ENCODE measurements at regions not wholly inside any gene's neighbourhood (a gene's known extent, or its start where the extent isn't known, plus 50 kb on each side); places are given as distances from the start of the nearest gene placed in this dataset.

GRCh38 chr9:73219985-73220626 is 68.4 kb downstream of the ANXA1 start:
- Histone ChIP-seq H3K27me3 (ENCODE audit: control insufficient read depth, insufficient read depth, low read length) (no peaks in the 10 kb centered on the region), H3K4me1 (ENCODE audit: control insufficient read depth, insufficient read depth, low read length) (peaks cover 2% of the 10 kb centered on the region; the same call in 1 of the 2 replicates), H3K27ac (ENCODE audit: low read length) (no peak overlapping the region), H3K36me3 (ENCODE audit: control insufficient read depth, insufficient read depth, low read length) (no peaks in the 10 kb centered on the region), H3K9me3 (ENCODE audit: control insufficient read depth, insufficient read depth, low read length) (no peaks in the 10 kb centered on the region), H3K4me3 (ENCODE audit: low read length) (no peak overlapping the region)
- DNase-seq (ENCODE audit: low read depth, low spot score): no peak
- WGBS (ENCODE audit: insufficient coverage, insufficient read length): no CpG with 5 or more reads among the region's 1 CpG

GRCh38 chr9:73223594-73223993 is 71.9 kb downstream of the ANXA1 start:
- no peaks in the 10 kb centered on the region for H3K4me1 ChIP-seq (ENCODE audit: control insufficient read depth, insufficient read depth, low read length)
- no peaks in the 10 kb centered on the region for H3K36me3 ChIP-seq (ENCODE audit: control insufficient read depth, insufficient read depth, low read length)
- DNase-seq (ENCODE audit: low read depth, low spot score): no peak
- no peaks in the 10 kb centered on the region for H3K27me3 ChIP-seq (ENCODE audit: control insufficient read depth, insufficient read depth, low read length)
- no peak overlapping the region for H3K27ac ChIP-seq (ENCODE audit: low read length)
- no peak overlapping the region for H3K4me3 ChIP-seq (ENCODE audit: low read length)
- no CpG with 5 or more reads among the region's 2 CpGs for WGBS (ENCODE audit: insufficient coverage, insufficient read length)
- no peaks in the 10 kb centered on the region for H3K9me3 ChIP-seq (ENCODE audit: control insufficient read depth, insufficient read depth, low read length)

DNA sequence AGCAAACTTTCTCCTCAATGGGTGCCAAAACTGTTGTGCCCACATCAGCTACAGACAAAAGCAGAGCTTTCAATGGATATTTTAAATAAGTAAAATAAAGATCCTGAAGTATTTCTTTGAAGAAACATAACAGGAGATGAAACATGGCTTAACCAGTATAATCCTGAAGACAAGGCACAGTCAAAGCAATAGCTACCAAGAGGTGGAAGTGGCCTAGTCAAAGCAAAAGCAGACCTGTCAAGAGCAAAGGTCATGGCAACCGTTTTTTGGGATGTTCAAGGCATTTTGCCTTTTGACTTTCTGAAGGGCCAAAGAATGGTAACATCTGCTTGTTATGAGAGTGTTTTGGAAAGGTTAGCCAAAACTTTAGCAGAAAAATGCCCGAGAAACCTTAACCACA is 77.9 kb downstream of the ANXA1 start:
- Histone ChIP-seq H3K36me3 (ENCODE audit: control insufficient read depth, insufficient read depth, low read length) (no peaks in the 10 kb centered on the region), H3K4me1 (ENCODE audit: control insufficient read depth, insufficient read depth, low read length) (no peaks in the 10 kb centered on the region), H3K27me3 (ENCODE audit: control insufficient read depth, insufficient read depth, low read length) (no peaks in the 10 kb centered on the region), H3K4me3 (ENCODE audit: low read length) (no peak overlapping the region), H3K27ac (ENCODE audit: low read length) (no peak overlapping the region), H3K9me3 (ENCODE audit: control insufficient read depth, insufficient read depth, low read length) (no peaks in the 10 kb centered on the region)
- DNase-seq (ENCODE audit: low read depth, low spot score): no peak
- no CpG with 5 or more reads among the region's 2 CpGs for WGBS (ENCODE audit: insufficient coverage, insufficient read length)

DNA sequence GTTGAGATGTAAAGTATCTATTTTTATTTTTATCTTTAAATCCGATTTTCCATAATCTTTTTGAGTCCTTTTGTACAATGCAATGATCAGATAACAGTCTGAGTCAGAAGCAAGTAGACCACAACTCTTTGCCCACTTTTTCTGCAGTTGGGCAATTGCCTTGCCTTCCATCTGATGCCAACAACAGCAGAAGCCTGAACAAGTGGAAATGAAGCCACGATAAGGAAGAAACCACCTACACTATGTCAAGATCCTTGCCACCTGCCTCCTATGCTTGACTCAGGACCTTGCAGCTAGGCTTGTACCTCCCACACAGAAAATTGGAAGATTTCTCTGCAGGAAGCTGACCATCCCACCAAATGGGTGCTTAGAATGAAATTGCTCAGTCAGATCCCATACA is 78.6 kb downstream of the ANXA1 start:
- H3K27me3 ChIP-seq (ENCODE audit: control insufficient read depth, insufficient read depth, low read length): no peaks in the 10 kb centered on the region
- H3K4me1 ChIP-seq (ENCODE audit: control insufficient read depth, insufficient read depth, low read length): no peaks in the 10 kb centered on the region
- no peaks in the 10 kb centered on the region for H3K9me3 ChIP-seq (ENCODE audit: control insufficient read depth, insufficient read depth, low read length)
- H3K36me3 ChIP-seq (ENCODE audit: control insufficient read depth, insufficient read depth, low read length): no peaks in the 10 kb centered on the region
- H3K27ac ChIP-seq (ENCODE audit: low read length): no peak overlapping the region
- WGBS (ENCODE audit: insufficient coverage, insufficient read length): no CpG with 5 or more reads among the region's 2 CpGs
- no peak for DNase-seq (ENCODE audit: low read depth, low spot score)
- H3K4me3 ChIP-seq (ENCODE audit: low read length): no peak overlapping the region

- no peaks in the 10 kb centered on the region for H3K4me1 ChIP-seq (ENCODE audit: control insufficient read depth, insufficient read depth, low read length)
- no peak overlapping the region for H3K4me3 ChIP-seq (ENCODE audit: low read length)
- no peaks in the 10 kb centered on the region for H3K36me3 ChIP-seq (ENCODE audit: control insufficient read depth, insufficient read depth, low read length)
- no peaks in the 10 kb centered on the region for H3K27me3 ChIP-seq (ENCODE audit: control insufficient read depth, insufficient read depth, low read length)
- no peak for DNase-seq (ENCODE audit: low read depth, low spot score)
- H3K9me3 ChIP-seq (ENCODE audit: control insufficient read depth, insufficient read depth, low read length): no peaks in the 10 kb centered on the region
- H3K27ac ChIP-seq (ENCODE audit: low read length): no peak overlapping the region
Observed at GRCh38 chr9:73231203-73231602, 79.5 kb downstream of the ANXA1 start.

DNA sequence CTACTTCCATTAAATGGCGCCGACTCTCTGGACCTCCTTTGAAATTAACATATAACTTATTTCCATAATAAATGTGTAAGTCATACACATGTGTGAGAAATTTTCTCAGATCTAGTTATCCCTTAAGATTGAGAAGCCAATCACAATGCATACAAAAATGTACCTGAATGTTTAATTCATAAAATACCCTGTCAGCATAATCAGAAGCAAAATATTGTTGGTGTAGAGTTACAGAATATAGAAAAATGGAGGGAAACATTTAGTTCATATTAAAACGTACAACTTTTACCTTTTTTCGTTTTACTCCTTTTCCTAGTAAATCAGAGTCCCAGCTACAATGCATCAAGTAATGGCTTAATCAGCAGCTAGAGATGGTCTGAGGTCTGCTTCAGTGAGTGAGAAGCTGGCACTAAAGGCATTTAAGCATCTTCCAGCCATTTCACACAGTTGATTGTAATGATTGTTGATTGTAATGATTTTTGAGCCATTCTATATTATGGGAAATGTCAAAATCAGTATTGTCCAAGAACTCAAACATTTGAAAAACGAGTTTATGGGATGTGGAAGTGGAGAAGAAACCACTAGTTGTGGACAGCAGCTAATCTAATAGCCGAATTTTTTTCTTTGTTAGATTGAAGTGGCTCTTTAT is 81.8 kb downstream of the ANXA1 start:
- no peaks in the 10 kb centered on the region for H3K4me1 ChIP-seq (ENCODE audit: control insufficient read depth, insufficient read depth, low read length)
- H3K4me3 ChIP-seq (ENCODE audit: low read length): no peak overlapping the region
- no peaks in the 10 kb centered on the region for H3K36me3 ChIP-seq (ENCODE audit: control insufficient read depth, insufficient read depth, low read length)
- H3K9me3 ChIP-seq (ENCODE audit: control insufficient read depth, insufficient read depth, low read length): no peaks in the 10 kb centered on the region
- no peak overlapping the region for H3K27ac ChIP-seq (ENCODE audit: low read length)
- whole genome bisulfite sequencing (ENCODE audit: insufficient coverage, insufficient read length): no CpG with 5 or more reads among the region's 6 CpGs
- DNase-seq (ENCODE audit: low read depth, low spot score): no peak
- H3K27me3 ChIP-seq (ENCODE audit: control insufficient read depth, insufficient read depth, low read length): no peaks in the 10 kb centered on the region

- no CpG with 5 or more reads among the region's 1 CpG for WGBS (ENCODE audit: insufficient coverage, insufficient read length)
- H3K4me3 ChIP-seq (ENCODE audit: low read length): no peak overlapping the region
- H3K27me3 ChIP-seq (ENCODE audit: control insufficient read depth, insufficient read depth, low read length): no peaks in the 10 kb centered on the region
- no peaks in the 10 kb centered on the region for H3K9me3 ChIP-seq (ENCODE audit: control insufficient read depth, insufficient read depth, low read length)
- DNase-seq (ENCODE audit: low read depth, low spot score): no peak
- no peaks in the 10 kb centered on the region for H3K4me1 ChIP-seq (ENCODE audit: control insufficient read depth, insufficient read depth, low read length)
- H3K36me3 ChIP-seq (ENCODE audit: control insufficient read depth, insufficient read depth, low read length): no peaks in the 10 kb centered on the region
- no peak overlapping the region for H3K27ac ChIP-seq (ENCODE audit: low read length)
Observed at GRCh38 chr9:73234008-73234360, 82.3 kb downstream of the ANXA1 start.

DNA sequence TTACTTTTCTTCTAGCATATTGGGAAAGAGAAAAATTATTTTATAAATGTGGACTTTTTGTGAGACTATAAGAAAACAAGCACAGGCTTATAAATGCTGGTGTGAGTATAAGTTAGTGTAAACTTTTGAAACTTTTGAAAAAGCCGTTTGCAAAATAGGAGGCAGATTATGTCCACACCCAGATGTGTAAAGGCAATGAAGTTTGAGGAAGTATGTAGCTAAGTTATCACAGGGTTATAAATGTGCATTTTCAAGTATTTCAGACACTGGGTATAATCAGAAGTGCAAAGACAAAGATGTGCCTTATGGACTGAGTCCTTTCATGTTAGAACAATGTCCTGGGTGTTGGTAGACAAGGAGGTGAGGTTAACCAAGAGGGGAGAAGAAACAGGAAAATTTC is 85.5 kb downstream of the ANXA1 start:
- Histone ChIP-seq H3K36me3 (ENCODE audit: control insufficient read depth, insufficient read depth, low read length) (no peaks in the 10 kb centered on the region), H3K4me3 (ENCODE audit: low read length) (no peak overlapping the region), H3K27me3 (ENCODE audit: control insufficient read depth, insufficient read depth, low read length) (no peaks in the 10 kb centered on the region), H3K4me1 (ENCODE audit: control insufficient read depth, insufficient read depth, low read length) (no peaks in the 10 kb centered on the region), H3K9me3 (ENCODE audit: control insufficient read depth, insufficient read depth, low read length) (no peaks in the 10 kb centered on the region), H3K27ac (ENCODE audit: low read length) (no peak overlapping the region)
- no CpG with 5 or more reads among the region's 1 CpG for WGBS (ENCODE audit: insufficient coverage, insufficient read length)
- DNase-seq (ENCODE audit: low read depth, low spot score): no peak

DNA sequence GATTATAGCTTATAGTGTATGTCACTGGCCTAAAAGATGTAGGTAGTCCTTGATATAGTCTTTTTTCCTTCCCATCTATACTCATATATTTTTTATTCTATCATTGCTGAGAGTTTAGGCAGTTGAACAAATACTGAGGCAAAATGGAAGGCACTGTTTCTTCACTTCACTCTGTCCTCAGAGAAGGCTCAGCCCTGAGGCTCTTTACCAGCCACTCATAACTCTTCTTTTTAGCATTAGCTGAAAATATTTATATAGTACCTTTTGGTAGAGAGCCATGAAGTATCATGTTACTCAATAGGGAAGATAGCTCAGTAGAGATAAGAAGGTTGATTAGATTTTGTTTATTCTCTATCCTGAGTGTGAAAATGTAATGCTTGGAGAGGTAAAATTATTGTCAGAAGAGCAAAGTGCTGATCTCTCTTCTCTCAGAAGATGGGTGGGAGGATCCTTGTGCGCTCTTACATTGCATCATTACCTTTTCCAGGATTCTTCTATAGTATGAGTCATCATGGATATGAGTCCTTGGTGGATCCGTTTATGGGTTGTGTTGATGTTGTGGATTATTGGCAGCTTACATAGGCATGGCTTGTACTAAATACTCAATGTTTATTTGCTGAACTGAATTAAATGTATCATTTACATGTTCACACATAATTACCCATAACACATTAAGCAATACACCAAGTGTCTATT is 88.1 kb downstream of the ANXA1 start:
- no peak for DNase-seq (ENCODE audit: low read depth, low spot score)
- H3K9me3 ChIP-seq (ENCODE audit: control insufficient read depth, insufficient read depth, low read length): no peaks in the 10 kb centered on the region
- H3K36me3 ChIP-seq (ENCODE audit: control insufficient read depth, insufficient read depth, low read length): no peaks in the 10 kb centered on the region
- no CpG with 5 or more reads among the region's 2 CpGs for WGBS (ENCODE audit: insufficient coverage, insufficient read length)
- H3K4me1 ChIP-seq (ENCODE audit: control insufficient read depth, insufficient read depth, low read length): no peaks in the 10 kb centered on the region
- H3K27ac ChIP-seq (ENCODE audit: low read length): no peak overlapping the region
- no peak overlapping the region for H3K4me3 ChIP-seq (ENCODE audit: low read length)
- no peaks in the 10 kb centered on the region for H3K27me3 ChIP-seq (ENCODE audit: control insufficient read depth, insufficient read depth, low read length)

- no CpG with 5 or more reads among the region's 2 CpGs for WGBS (ENCODE audit: insufficient coverage, insufficient read length)
- H3K27me3 ChIP-seq (ENCODE audit: control insufficient read depth, insufficient read depth, low read length): no peaks in the 10 kb centered on the region
Observed at GRCh38 chr9:73243078-73243477, 91.4 kb downstream of the ANXA1 start.

More at GRCh38 chr9:73243078-73243477, 91.4 kb downstream of the ANXA1 start:
- no peak overlapping the region for H3K27ac ChIP-seq (ENCODE audit: low read length)
- no peaks in the 10 kb centered on the region for H3K36me3 ChIP-seq (ENCODE audit: control insufficient read depth, insufficient read depth, low read length)
- no peak for DNase-seq (ENCODE audit: low read depth, low spot score)
- H3K9me3 ChIP-seq (ENCODE audit: control insufficient read depth, insufficient read depth, low read length): no peaks in the 10 kb centered on the region
- no peaks in the 10 kb centered on the region for H3K4me1 ChIP-seq (ENCODE audit: control insufficient read depth, insufficient read depth, low read length)
- no peak overlapping the region for H3K4me3 ChIP-seq (ENCODE audit: low read length)
